GM19240 (cell line): ENCODE measurements at regions not wholly inside any gene's neighbourhood (a gene's known extent, or its start where the extent isn't known, plus 50 kb on each side); places are given as distances from the start of the nearest gene placed in this dataset.
"Not testable (repeated sequence)": the region's sequence is repeated elsewhere in the genome, so short reads cannot be mapped to it uniquely, and the experiment has no call there.

Experiments used
- DNase-seq: peaks from one replicate; pipeline ENCODE4 v3.0.0; 2011; ENCODE audit warnings: low spot score; ENCODE audit not compliant: insufficient read length

- DNase-seq: no peak
Observed at GRCh38 chr2:195363496-195363895, 293.5 kb upstream of the SLC39A10 start.

DNA sequence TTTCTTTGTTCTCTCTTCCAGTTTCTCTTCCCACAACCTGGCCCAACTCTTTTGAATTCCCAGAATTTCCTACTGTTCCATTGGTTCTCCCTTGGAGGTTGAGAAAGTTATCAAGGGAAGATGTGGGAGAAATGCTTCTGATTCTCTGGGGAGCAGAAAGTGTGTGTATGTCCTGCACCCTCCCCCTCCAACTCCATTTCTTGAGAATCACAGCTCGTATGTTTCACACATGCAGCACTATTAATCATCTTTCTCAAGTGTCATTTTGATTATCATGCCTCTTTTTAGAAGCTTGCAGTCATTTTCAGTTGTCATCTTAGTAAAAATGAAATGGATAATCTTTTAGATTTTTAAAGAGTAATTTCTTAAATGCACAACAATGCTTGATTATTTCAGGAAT lies 296.8 kb upstream of the SLC39A10 start:
- DNase-seq: no peak

DNA sequence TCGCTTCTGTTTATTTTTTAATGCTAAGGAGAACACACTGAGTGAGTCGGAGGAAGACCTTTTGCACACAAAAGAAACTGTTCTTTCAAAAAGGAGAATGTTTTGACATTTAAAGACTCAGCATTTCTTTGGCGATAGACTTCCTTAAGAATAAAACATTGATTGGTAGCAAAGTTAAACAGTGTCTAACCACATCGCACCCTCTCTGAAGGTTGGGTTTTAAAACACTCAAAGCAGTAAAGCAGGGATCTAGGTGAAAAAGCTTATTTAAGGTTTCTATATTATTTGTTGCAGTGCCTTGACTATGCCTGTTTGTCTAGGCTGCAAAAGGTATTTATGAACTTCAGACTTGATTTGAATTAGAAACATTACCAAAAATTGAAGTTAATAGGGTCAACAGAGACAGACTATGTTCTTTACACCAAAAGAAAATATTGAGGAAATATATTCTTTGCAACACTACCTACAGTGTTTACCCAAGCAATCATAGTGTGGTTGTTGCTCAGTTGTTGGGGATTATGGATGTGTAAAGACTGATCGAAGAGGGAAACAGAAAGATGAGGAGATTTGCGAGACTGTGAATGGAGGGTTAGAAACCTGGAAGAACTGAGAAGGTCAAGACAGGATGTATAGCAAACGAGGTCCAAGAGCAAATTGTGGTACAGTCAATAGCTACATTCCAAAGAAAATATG lies 297.8 kb upstream of the SLC39A10 start:
- no peak for DNase-seq

- DNase-seq: no peak
Observed at GRCh38 chr2:195356920-195357440, 300.0 kb upstream of the SLC39A10 start.

DNA sequence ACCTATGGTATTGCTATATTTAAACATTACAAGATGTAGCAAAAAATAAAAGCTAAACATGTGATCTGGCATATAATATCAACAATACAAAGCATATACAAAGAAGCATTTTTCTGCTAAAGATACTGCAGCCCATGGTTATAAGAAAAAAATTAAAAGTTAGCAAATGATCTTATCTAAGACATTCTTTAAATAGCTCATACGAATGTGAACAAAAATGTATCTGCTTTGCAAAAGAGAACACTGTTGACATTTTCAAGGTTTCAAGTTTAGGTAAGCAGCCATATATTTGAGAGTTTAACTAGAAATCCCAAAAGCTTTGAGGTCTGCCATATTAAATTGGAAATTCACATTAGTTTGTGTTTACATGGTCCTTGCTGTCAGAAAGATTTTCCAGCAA lies 301.0 kb upstream of the SLC39A10 start:
- no peak for DNase-seq

- DNase-seq: no peak
Observed at GRCh38 chr2:195352581-195352980, 304.4 kb upstream of the SLC39A10 start.

DNA sequence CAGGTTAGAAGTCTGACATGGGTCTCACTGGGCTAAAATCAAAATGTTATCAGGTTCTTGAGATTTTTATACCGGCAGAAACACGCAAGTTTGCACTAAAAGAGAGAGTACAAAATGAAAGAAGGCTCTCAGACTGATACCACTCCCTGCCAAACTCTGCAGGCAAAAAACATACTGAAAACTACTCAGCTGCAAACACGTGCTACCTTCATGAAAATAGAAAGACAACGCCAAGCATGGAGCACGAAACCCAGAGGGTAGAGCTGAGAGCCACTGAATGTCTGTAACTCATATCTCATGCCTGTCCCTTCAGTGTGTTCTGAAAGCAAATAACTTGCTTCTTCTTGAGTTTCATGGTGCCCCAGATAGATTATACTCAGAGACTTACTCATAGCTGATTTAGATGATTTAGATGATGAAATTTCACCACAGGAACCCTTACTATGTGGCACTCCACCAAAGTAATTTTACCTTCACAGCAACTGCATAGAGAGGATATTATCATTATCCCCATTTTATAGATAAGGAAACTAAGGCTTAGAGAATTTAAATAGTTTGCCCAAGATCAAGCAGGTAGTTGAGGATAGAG lies 313.0 kb upstream of the SLC39A10 start:
- DNase-seq: no peak

DNA sequence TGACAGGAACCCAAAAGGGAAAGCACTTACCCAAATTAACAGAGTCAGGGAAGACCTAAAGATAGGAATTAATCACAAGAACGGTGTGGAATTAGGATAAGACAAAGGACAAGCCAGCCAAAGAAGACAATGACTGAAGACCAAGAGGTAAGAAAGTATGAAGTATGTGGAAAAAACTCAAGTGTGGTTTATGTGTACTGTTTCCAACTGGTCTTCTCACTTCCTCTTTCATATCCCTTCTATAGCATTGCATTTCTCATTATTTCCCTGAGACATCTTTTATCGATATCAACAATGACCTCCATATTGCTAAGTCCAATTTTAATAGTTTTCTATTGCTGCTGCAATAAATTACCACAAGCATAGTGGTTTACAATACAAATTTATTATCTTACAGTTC lies 313.5 kb upstream of the SLC39A10 start:
- no peak for DNase-seq

DNA sequence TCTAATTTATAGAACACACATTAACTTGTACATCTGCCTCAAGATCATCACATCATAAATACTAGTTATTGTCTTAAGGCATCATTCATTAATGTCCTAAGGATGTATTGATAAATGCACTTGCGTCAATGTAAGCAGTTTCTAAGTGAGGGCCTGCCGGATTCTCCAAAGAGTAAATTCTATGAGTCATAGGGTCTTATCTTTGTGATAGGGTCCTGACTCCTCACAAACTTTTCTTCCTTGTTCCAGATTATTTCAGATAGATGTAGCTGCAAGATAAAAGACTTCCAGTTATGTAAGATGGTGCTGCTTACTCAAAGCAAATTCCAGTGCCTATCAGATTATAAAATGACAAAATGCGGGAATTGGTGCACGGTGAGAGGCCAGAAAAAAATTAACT lies 315.0 kb upstream of the SLC39A10 start:
- no peak for DNase-seq

DNA sequence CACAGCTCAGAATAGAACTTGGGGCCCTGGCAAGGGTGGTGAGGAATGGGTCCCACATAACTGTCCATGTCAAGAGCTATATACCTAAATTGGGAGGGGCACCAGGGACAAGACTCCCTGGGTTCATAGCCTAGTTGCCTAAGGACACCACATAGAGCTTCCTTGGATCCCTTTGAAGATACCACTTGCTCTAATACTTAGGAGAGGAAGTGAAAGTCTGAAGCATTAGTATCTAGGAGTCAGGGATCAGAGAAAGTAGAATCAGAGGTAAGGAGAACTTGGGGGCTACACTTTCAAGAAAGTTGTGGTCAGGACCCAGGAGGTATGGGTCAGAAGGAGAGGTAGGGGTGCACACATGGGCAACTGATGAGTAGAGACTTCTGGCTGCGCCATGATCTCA lies 318.2 kb upstream of the SLC39A10 start:
- DNase-seq: no peak

DNA sequence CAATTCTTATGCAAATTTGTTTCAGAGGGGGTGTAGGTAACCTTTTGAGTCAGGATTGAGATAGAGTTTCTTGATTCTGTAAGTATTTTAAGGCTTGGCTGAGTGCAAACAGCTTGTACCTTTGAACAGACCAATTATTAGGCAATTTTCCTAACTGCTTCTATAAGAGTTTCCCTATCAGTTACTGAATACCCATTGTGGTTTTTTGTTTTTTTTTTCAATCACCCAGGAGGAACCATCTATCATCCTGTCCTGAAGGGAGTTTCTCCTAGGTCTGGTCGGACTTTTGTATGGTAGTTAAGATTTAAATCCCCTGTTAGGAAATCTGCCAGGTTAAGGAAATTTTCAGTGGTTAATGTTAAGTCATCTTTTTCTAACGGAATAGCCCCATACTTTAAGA lies 319.4 kb upstream of the SLC39A10 start:
- DNase-seq: no peak

- no peak for DNase-seq
Observed at GRCh38 chr2:195333869-195334268, 323.2 kb upstream of the SLC39A10 start.

DNA sequence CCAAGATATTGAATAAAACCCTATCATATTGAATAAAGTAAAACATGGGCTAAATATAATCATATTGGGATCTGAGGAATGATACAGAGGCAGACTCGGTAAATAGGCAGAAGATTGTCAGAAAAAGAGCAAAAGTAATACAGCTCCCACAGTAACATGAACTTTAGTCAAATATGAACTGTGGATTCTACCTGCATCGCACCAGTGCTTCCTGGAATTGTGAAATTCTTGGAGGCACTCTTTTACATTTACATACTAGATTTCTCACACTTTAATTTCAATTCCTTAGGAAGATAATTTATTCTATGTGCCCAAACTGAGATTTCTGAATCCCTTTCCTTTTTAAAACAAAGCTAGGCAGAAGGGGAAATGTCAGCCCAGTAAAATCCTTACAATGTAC lies 325.1 kb upstream of the SLC39A10 start:
- DNase-seq: no peak

DNA sequence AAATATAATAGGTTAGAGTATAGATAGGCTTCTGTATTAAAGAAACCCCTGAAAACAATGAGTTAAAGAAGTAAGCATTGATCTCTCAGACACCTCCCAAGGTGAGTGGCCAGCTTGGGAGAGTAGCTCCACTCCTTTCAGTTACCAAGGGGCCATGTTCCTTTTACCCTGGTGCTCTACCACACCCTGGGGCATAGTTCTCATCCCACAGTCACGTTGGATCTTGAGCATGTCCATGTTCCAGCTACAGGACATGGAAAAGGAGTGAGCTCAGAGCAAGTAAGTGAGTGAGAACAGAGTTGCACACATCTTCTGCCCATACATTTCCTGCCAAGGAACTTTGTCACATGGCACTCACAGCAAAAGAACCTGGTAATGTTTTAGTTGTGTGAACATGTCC lies 325.9 kb upstream of the SLC39A10 start:
- DNase-seq: no peak

- DNase-seq: no peak
Observed at GRCh38 chr2:195330513-195330956, 326.5 kb upstream of the SLC39A10 start.

DNA sequence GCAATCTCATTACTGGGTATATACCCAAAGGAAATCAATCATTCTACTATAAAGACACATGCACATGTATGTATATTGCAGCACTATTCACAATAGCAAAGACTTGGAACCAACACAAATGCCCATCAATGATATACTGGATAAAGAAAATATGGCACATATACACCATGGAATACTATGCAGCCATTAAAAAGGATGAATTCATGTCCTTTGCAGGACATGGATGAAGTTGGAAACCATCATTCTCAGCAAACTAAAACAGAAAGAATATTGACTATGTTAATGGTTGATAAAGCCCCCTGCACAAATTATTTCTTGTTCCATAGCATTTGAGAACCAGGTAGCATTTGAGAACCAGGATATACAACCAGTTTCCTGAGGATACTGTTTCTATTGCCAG lies 327.2 kb upstream of the SLC39A10 start:
- not testable (repeated sequence) for DNase-seq

- no peak for DNase-seq
Observed at GRCh38 chr2:195326537-195326936, 330.5 kb upstream of the SLC39A10 start.

- no peak for DNase-seq
Observed at GRCh38 chr2:195322324-195322723, 334.7 kb upstream of the SLC39A10 start.

- DNase-seq: no peak
Observed at GRCh38 chr2:195320413-195320973, 336.5 kb upstream of the SLC39A10 start.

GRCh38 chr2:195319548-195320412 lies 337.2 kb upstream of the SLC39A10 start:
- no peak for DNase-seq

DNA sequence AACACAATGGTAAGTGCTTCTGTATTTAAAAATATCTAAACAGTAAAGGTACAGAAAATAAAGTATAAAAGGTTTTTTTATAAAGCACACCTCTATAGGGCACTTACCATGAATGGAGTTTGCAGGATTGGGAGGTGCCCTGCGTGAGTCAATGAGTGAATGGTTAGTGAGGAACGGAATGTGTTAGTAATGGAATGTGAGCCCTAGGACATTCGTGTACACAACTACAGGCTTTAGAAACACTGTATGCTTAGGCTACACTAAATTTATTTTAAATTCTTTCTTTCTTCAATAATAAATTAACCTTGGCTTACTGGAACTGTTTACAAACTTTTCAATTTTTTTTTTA lies 337.9 kb upstream of the SLC39A10 start:
- no peak for DNase-seq
